MCF 10A (cell line): ENCODE measurements at regions not wholly inside any gene's neighbourhood (a gene's known extent, or its start where the extent isn't known, plus 50 kb on each side); places are given as distances from the start of the nearest gene placed in this dataset.

ENCODE experiments used
- BruUV-seq: library from RNA; stranded (reverse); fragments of 400-500 nt; replicated peaks from 2 replicates; lab custom pipeline; 2021; lab: Mats Ljungman, UMichigan
- CTCF ChIA-PET: fragments of 300-600 bp; sonication (Branson Sonifier 250); formaldehyde crosslinking; extraction: SDS; loops from one replicate; lab custom pipeline; 2021; ENCODE audit warnings: antibody characterized with exemption, inconsistent platforms; lab: Yijun Ruan, JAX
- POLR2A ChIA-PET: fragments of 300-600, 350-650 bp; sonication (Branson Sonifier 250); formaldehyde crosslinking; extraction: SDS; loops from one replicate; lab custom pipeline; 2020; ENCODE audit warnings: antibody characterized with exemption, inconsistent platforms; lab: Yijun Ruan, JAX
- DNase-seq: peaks from one replicate; pipeline ENCODE4 v3.0.0-alpha.2; 2018; ENCODE audit not compliant: unreplicated experiment
- H3K27ac Mint-ChIP-seq: one replicate; pipeline ENCODE4 v1.8.0; 2022; ENCODE audit warnings: mild to moderate bottlenecking, low read depth, mixed read lengths; ENCODE audit not compliant: unreplicated experiment
- H3K27me3 Mint-ChIP-seq: one replicate; pipeline ENCODE4 v1.8.0; 2022; ENCODE audit warnings: mixed read lengths; ENCODE audit not compliant: insufficient read depth, unreplicated experiment
- H3K36me3 Mint-ChIP-seq: one replicate; pipeline ENCODE4 v1.8.0; 2022; ENCODE audit warnings: mild to moderate bottlenecking, moderate library complexity, mixed read lengths; ENCODE audit not compliant: insufficient read depth, unreplicated experiment
- H3K4me1 Mint-ChIP-seq: one replicate; pipeline ENCODE4 v1.8.0; 2022; ENCODE audit warnings: mixed read lengths; ENCODE audit not compliant: insufficient read depth, unreplicated experiment
- H3K4me3 Mint-ChIP-seq: one replicate; pipeline ENCODE4 v1.8.0; 2022; ENCODE audit warnings: mild to moderate bottlenecking, moderate library complexity, mixed read lengths; ENCODE audit not compliant: unreplicated experiment
- H3K9me3 Mint-ChIP-seq: one replicate; pipeline ENCODE4 v1.8.0; 2022; ENCODE audit warnings: mixed read lengths; ENCODE audit not compliant: unreplicated experiment
- intact Hi-C: fragments of 100-400 bp; cut with micrococcal nuclease; formaldehyde crosslinking; loops from 2 replicates; pipeline ENCODE4 v1.14.1; 2022
- TF ChIP-seq, protein P1 (sequence below): fragments of 200-600 bp; IDR thresholded peaks from one replicate; pipeline ENCODE4 v1.8.0; 2022; ENCODE audit warnings: antibody characterized with exemption, mild to moderate bottlenecking; ENCODE audit not compliant: unreplicated experiment

DNA sequence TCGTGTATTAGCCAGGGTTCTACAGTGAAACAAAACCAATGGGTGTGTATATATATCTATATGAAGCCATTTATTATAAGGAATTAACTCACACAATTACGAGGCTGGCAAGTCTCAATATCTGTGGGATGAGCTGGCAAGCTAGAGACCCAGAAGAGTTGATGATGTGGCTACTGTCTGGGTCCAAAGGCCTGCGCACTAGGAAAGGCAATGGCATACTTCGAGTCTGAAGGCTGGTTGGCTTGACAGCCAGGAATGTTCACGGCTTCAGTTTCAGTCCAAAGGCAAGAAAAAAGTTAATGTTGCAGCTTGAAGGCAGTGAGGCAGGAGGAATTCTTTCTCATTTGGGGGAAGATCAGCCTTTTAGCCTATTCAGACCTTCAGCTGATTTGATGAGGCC lies 893.3 kb upstream of the LRFN5 start:
- Mint-ChIP-seq H3K4me1 (no peaks in the 10 kb centered on the region), H3K4me3 (no peak overlapping the region), H3K36me3 (no peaks in the 10 kb centered on the region), H3K9me3 (peaks cover 23% of the 10 kb centered on the region), H3K27me3 (peaks cover 3% of the 10 kb centered on the region), H3K27ac (no peak overlapping the region)
- POLR2A ChIA-PET, result interaction anchor here (0.6 kb wide), 1 partner anchor 656 kb away, joined by 3 read pairs; no protein-coding TSS in a partner anchor
- CTCF ChIA-PET, result interaction anchor here (1.6 kb wide), 1 partner anchor 9 kb away, joined by 4 read pairs; no protein-coding TSS in a partner anchor
- TF ChIP-seq, protein P1, sequence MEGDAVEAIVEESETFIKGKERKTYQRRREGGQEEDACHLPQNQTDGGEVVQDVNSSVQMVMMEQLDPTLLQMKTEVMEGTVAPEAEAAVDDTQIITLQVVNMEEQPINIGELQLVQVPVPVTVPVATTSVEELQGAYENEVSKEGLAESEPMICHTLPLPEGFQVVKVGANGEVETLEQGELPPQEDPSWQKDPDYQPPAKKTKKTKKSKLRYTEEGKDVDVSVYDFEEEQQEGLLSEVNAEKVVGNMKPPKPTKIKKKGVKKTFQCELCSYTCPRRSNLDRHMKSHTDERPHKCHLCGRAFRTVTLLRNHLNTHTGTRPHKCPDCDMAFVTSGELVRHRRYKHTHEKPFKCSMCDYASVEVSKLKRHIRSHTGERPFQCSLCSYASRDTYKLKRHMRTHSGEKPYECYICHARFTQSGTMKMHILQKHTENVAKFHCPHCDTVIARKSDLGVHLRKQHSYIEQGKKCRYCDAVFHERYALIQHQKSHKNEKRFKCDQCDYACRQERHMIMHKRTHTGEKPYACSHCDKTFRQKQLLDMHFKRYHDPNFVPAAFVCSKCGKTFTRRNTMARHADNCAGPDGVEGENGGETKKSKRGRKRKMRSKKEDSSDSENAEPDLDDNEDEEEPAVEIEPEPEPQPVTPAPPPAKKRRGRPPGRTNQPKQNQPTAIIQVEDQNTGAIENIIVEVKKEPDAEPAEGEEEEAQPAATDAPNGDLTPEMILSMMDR, result no peak
- intact Hi-C loops, result no loop called here
- no peak for DNase-seq
- BruUV-seq, result no TSS peak

GRCh38 chr14:40697231-40697630 lies 909.4 kb upstream of the LRFN5 start:
- H3K4me1 Mint-ChIP-seq, result no peaks in the 10 kb centered on the region
- ChIA-PET POLR2A (no interaction called here), CTCF (no interaction called here)
- H3K27ac Mint-ChIP-seq, result no peak overlapping the region
- BruUV-seq, result no TSS peak
- peaks cover 50% of the 10 kb centered on the region for H3K27me3 Mint-ChIP-seq
- TF ChIP-seq, protein P1, result no peak
- no peaks in the 10 kb centered on the region for H3K9me3 Mint-ChIP-seq
- peak; percentile 22 for DNase-seq
- no peaks in the 10 kb centered on the region for H3K36me3 Mint-ChIP-seq
- intact Hi-C loops, result no loop called here
- H3K4me3 Mint-ChIP-seq, result no peak overlapping the region

DNA sequence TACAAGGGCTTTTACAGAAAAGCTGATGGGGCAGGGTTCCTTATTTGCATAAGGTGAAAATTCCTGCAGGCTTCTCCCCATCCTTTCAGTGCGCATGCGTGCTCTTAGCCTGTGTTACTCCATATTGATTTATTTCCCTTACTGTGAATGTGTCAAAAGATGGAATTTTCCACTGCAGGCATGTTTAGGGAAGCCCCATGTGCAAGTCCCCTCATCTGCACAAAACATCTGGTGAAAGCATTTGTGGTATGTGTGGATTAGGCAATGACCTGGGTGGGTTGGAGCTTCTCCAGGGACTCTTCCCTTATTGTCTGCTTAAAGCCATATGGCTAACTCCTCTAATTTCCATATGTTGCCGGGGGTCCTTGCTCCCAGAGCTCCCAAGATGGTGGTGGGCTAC lies 912.7 kb upstream of the LRFN5 start:
- BruUV-seq, result no TSS peak
- no peak overlapping the region for H3K27ac Mint-ChIP-seq
- DNase-seq, result peak; percentile 18
- peaks cover 64% of the 10 kb centered on the region for H3K27me3 Mint-ChIP-seq
- H3K9me3 Mint-ChIP-seq, result no peaks in the 10 kb centered on the region
- H3K4me3 Mint-ChIP-seq, result no peak overlapping the region
- H3K36me3 Mint-ChIP-seq, result no peaks in the 10 kb centered on the region
- ChIA-PET POLR2A (interaction anchor here (1.7 kb wide), 1 partner anchor 584 kb away, joined by 3 read pairs; no protein-coding TSS in a partner anchor), CTCF (no interaction called here)
- H3K4me1 Mint-ChIP-seq, result no peaks in the 10 kb centered on the region
- intact Hi-C loops, result no loop called here
- TF ChIP-seq, protein P1, result no peak

GRCh38 chr14:40691066-40691465 lies 915.6 kb upstream of the LRFN5 start:
- TF ChIP-seq, protein P1, result no peak
- ChIA-PET CTCF (no interaction called here), POLR2A (interaction anchor here (0.6 kb wide), 1 partner anchor 472 kb away, joined by 3 read pairs; no protein-coding TSS in a partner anchor)
- H3K36me3 Mint-ChIP-seq, result no peaks in the 10 kb centered on the region
- DNase-seq, result no peak
- intact Hi-C loops, result no loop called here
- no peaks in the 10 kb centered on the region for H3K9me3 Mint-ChIP-seq
- H3K27me3 Mint-ChIP-seq, result peaks cover 64% of the 10 kb centered on the region
- no peaks in the 10 kb centered on the region for H3K4me1 Mint-ChIP-seq
- H3K27ac Mint-ChIP-seq, result no peak overlapping the region
- no TSS peak for BruUV-seq
- H3K4me3 Mint-ChIP-seq, result no peak overlapping the region
